Suprapubic skin (tissue), 4 donors: ENCODE measurements at regions not wholly inside any gene's neighbourhood (a gene's known extent, or its start where the extent isn't known, plus 50 kb on each side); places are given as distances from the start of the nearest gene placed in this dataset.

Source experiments
- DNase-seq, 2 donors: peaks; one replicate each; pipeline ENCODE4 v3.0.0-alpha.2; 2019; ENCODE audit warnings: low spot score in 2 of 2
- H3K27ac ChIP-seq: fragments of 200-600 bp; sonication (generic); one replicate; pipeline ENCODE4 v1.5.1; 2019
- H3K27me3 ChIP-seq: fragments of 200-600 bp; sonication (generic); one replicate; pipeline ENCODE4 v1.5.1; 2019
- H3K36me3 ChIP-seq: fragments of 200-600 bp; sonication (generic); one replicate; pipeline ENCODE4 v1.5.1; 2019
- H3K4me1 ChIP-seq: fragments of 200-600 bp; sonication (generic); one replicate; pipeline ENCODE4 v1.5.1; 2019
- H3K4me3 ChIP-seq: fragments of 200-600 bp; sonication (generic); one replicate; pipeline ENCODE4 v1.5.1; 2019; ENCODE audit warnings: mild to moderate bottlenecking
- H3K9me3 ChIP-seq: fragments of 200-600 bp; sonication (generic); one replicate; pipeline ENCODE4 v1.5.1; 2019
- CTCF ChIP-seq, 2 donors: fragments of 200-600 bp in 1 of 2; fragments of 450-650 bp in 1 of 2; sonication (generic) in 1 of 2; IDR thresholded peaks; one replicate each; pipeline ENCODE4 v1.5.1; 2016 to 2019; ENCODE audit warnings: antibody characterized with exemption in 2 of 2, mild to moderate bottlenecking in 1 of 2, moderate library complexity in 1 of 2
- EP300 ChIP-seq: sonication (generic); formaldehyde crosslinking; IDR thresholded peaks from one replicate; pipeline ENCODE4 v1.6.1; 2017; ENCODE audit warnings: antibody characterized with exemption
- POLR2A ChIP-seq, 2 donors: fragments of 450-650 bp; IDR thresholded peaks; one replicate each; pipeline ENCODE4 v1.6.1; 2017; ENCODE audit warnings: antibody characterized with exemption in 2 of 2, mild to moderate bottlenecking in 2 of 2, moderate library complexity in 2 of 2
- POLR2AphosphoS5 ChIP-seq, 3 donors: sonication (generic); formaldehyde crosslinking; IDR thresholded peaks; one replicate each; pipeline ENCODE4 v1.6.1; 2017; ENCODE audit warnings: antibody characterized with exemption in 3 of 3
- WGBS: methylation state at CpG from one replicate; pipeline ENCODE4 v1.1.5; 2018; 5-methylcytosine and 5-hydroxymethylcytosine counted together

- H3K27ac ChIP-seq, result no peak overlapping the region
- H3K4me1 ChIP-seq, result no peaks in the 10 kb centered on the region
- WGBS, result 95% methylated on average over 5 of the region's 5 CpGs
- H3K27me3 ChIP-seq, result no peaks in the 10 kb centered on the region
- H3K9me3 ChIP-seq, result no peaks in the 10 kb centered on the region
- H3K36me3 ChIP-seq, result no peaks in the 10 kb centered on the region
- H3K4me3 ChIP-seq, result no peak overlapping the region
- DNase-seq, result no peak
- TF ChIP-seq POLR2A (IDR thresholded peaks at IDR 0.05) (no peak), CTCF (IDR thresholded peaks at IDR 0.05) (no peak), POLR2AphosphoS5 (IDR thresholded peaks at IDR 0.05) (no peak)
These were observed 506.7 kb upstream of the KIF2B start for GRCh38 chr17:53316073-53316472.

DNA sequence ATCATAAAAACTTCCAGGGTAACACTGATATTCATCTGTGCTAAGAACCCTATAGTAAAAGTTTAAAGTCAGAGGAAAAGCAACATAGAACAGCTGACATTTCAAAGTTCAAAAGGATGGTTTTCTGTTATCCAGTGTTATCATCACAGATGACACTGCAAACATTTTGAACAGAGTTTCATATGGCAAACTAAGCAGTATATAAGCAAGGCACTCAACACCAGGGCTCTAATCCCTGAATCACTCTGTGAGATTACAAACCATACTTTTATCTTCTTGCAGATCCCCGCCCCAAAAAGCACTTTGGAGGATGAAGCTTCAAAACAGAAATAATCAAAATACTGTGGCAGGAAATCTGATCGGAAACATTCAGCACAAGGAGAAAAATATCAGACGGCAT is 508.2 kb upstream of the KIF2B start:
- H3K4me1 ChIP-seq, result no peaks in the 10 kb centered on the region
- no peaks in the 10 kb centered on the region for H3K9me3 ChIP-seq
- H3K36me3 ChIP-seq, result no peaks in the 10 kb centered on the region
- 67% methylated on average over 3 of the region's 3 CpGs for WGBS
- DNase-seq, result no peak
- no peak overlapping the region for H3K27ac ChIP-seq
- TF ChIP-seq CTCF (IDR thresholded peaks at IDR 0.05) (no peak), POLR2A (IDR thresholded peaks at IDR 0.05) (no peak)
- H3K4me3 ChIP-seq, result no peak overlapping the region
- no peaks in the 10 kb centered on the region for H3K27me3 ChIP-seq

- H3K27me3 ChIP-seq, result no peaks in the 10 kb centered on the region
- H3K4me3 ChIP-seq, result no peak overlapping the region
- no peak for DNase-seq
- H3K27ac ChIP-seq, result no peak overlapping the region
- H3K4me1 ChIP-seq, result no peaks in the 10 kb centered on the region
- no peak for TF ChIP-seq POLR2AphosphoS5 (IDR thresholded peaks at IDR 0.05)
- no peak for TF ChIP-seq EP300
- no peak for TF ChIP-seq POLR2A (IDR thresholded peaks at IDR 0.05)
- TF ChIP-seq CTCF (IDR thresholded peaks at IDR 0.05), result no peak
- H3K9me3 ChIP-seq, result no peaks in the 10 kb centered on the region
- 58% methylated on average over 2 of the region's 2 CpGs for WGBS
- no peaks in the 10 kb centered on the region for H3K36me3 ChIP-seq
These were observed 509.0 kb upstream of the KIF2B start for GRCh38 chr17:53313746-53314145.

DNA sequence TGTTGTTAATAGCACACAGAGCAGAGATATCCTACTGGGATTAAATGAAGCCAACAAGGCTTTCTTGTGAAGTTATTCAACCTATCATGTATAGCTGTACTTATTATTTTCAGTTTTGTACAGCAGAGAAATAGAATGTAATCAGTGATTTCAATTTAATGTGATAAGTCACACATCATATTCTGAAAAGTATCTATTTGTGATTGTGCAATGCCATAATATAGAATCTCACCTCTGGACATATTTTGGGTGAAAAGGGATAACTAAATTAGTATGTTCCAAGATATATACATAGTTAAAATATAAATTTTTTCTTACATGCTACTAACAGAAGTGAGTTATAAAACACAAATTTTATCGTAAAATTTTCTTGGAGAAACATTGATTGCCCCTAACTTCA is 544.3 kb upstream of the KIF2B start:
- no peaks in the 10 kb centered on the region for H3K27me3 ChIP-seq
- no peak for TF ChIP-seq EP300
- H3K4me1 ChIP-seq, result no peaks in the 10 kb centered on the region
- H3K4me3 ChIP-seq, result no peak overlapping the region
- no peaks in the 10 kb centered on the region for H3K36me3 ChIP-seq
- no peak overlapping the region for H3K27ac ChIP-seq
- DNase-seq, result no peak
- H3K9me3 ChIP-seq, result no peaks in the 10 kb centered on the region
- WGBS, result 87% methylated on average over 1 of the region's 1 CpG

GRCh38 chr17:53273126-53273525 is 549.6 kb upstream of the KIF2B start:
- H3K4me1 ChIP-seq, result no peaks in the 10 kb centered on the region
- no peaks in the 10 kb centered on the region for H3K36me3 ChIP-seq
- H3K27ac ChIP-seq, result no peak overlapping the region
- H3K27me3 ChIP-seq, result no peaks in the 10 kb centered on the region
- H3K4me3 ChIP-seq, result no peak overlapping the region
- no peak for TF ChIP-seq POLR2A (IDR thresholded peaks at IDR 0.05)
- TF ChIP-seq POLR2AphosphoS5 (IDR thresholded peaks at IDR 0.05), result no peak
- no peak for TF ChIP-seq CTCF (IDR thresholded peaks at IDR 0.05)
- TF ChIP-seq EP300, result no peak
- DNase-seq, result no peak
- no peaks in the 10 kb centered on the region for H3K9me3 ChIP-seq
- 78% methylated on average over 2 of the region's 2 CpGs for WGBS

- Histone ChIP-seq H3K4me3 (no peak overlapping the region), H3K9me3 (no peaks in the 10 kb centered on the region), H3K27me3 (no peaks in the 10 kb centered on the region), H3K4me1 (no peaks in the 10 kb centered on the region), H3K36me3 (no peaks in the 10 kb centered on the region), H3K27ac (no peak overlapping the region)
- DNase-seq, result no peak
- TF ChIP-seq CTCF (IDR thresholded peaks at IDR 0.05), result no peak
- WGBS, result 45% methylated on average over 1 of the region's 1 CpG
These were observed 551.8 kb upstream of the KIF2B start for GRCh38 chr17:53270936-53271335.
